ENCODE measurements at regions not wholly inside any gene's neighbourhood (a gene's known extent, or its start where the extent isn't known, plus 50 kb on each side); places are given as distances from the start of the nearest gene placed in this dataset.

- peaks cover 3% of the 10 kb centered on the region for H3K4me1 Mint-ChIP-seq
Measured at GRCh38 chr12:95390932-95391331, 83.0 kb upstream of the METAP2 start.

GRCh38 chr12:95393191-95393790, 80.7 kb upstream of the METAP2 start:
- ChIA-PET CTCF (interaction anchor here (0.6 kb wide), 1 partner anchor 342 kb away, joined by 3 read pairs; no protein-coding TSS in a partner anchor), POLR2A (no interaction called here)
- Mint-ChIP-seq H3K4me1 (peaks cover 12% of the 10 kb centered on the region), H3K9me3 (peaks cover 10% of the 10 kb centered on the region), H3K36me3 (ENCODE audit: low read depth) (peaks cover 2% of the 10 kb centered on the region), H3K27ac (no peak overlapping the region), H3K4me3 (no peak overlapping the region), H3K27me3 (peaks cover 4% of the 10 kb centered on the region)
- no peak for DNase-seq

More at GRCh38 chr12:95390932-95391331, 83.0 kb upstream of the METAP2 start:
- ChIA-PET CTCF (interaction anchor here (0.9 kb wide), 1 partner anchor 148 kb away, joined by 3 read pairs; no protein-coding TSS in a partner anchor), POLR2A (no interaction called here)
- Mint-ChIP-seq H3K27me3 (peaks cover 2% of the 10 kb centered on the region), H3K36me3 (ENCODE audit: low read depth) (peaks cover 2% of the 10 kb centered on the region), H3K9me3 (peaks cover 10% of the 10 kb centered on the region), H3K4me3 (no peak overlapping the region), H3K27ac (no peak overlapping the region)
- no peak for DNase-seq

GRCh38 chr12:95395696-95396095, 78.3 kb upstream of the METAP2 start:
- POLR2A ChIA-PET: interaction anchor here (0.7 kb wide), 1 partner anchor 380 kb away, joined by 3 read pairs; no protein-coding TSS in a partner anchor
- H3K9me3 Mint-ChIP-seq: peaks cover 5% of the 10 kb centered on the region
- CTCF ChIA-PET: interaction anchor here (0.6 kb wide), 1 partner anchor 340 kb away, joined by 3 read pairs; no protein-coding TSS in a partner anchor

GRCh38 chr12:95396849-95397468, 77.0 kb upstream of the METAP2 start:
- POLR2A ChIA-PET: no interaction called here
- Mint-ChIP-seq H3K4me1 (peaks cover 9% of the 10 kb centered on the region), H3K27ac (no peak overlapping the region), H3K27me3 (peaks cover 6% of the 10 kb centered on the region), H3K36me3 (ENCODE audit: low read depth) (peaks cover 2% of the 10 kb centered on the region), H3K9me3 (peaks cover 5% of the 10 kb centered on the region), H3K4me3 (no peak overlapping the region)
- no peak for DNase-seq
- CTCF ChIA-PET: interaction anchor here (0.6 to 1.3 kb wide), 2 partner anchors 10 to 20 kb away, joined by 3 to 5 read pairs; no protein-coding TSS in a partner anchor

More at GRCh38 chr12:95395696-95396095, 78.3 kb upstream of the METAP2 start:
- Mint-ChIP-seq H3K4me3 (no peak overlapping the region), H3K4me1 (peaks cover 9% of the 10 kb centered on the region), H3K27ac (no peak overlapping the region), H3K36me3 (ENCODE audit: low read depth) (peaks cover 2% of the 10 kb centered on the region), H3K27me3 (peaks cover 4% of the 10 kb centered on the region)
- DNase-seq: no peak

- DNase-seq: no peak
- Mint-ChIP-seq H3K4me3 (no peak overlapping the region), H3K9me3 (peaks cover 5% of the 10 kb centered on the region), H3K27ac (no peak overlapping the region), H3K27me3 (peaks cover 6% of the 10 kb centered on the region), H3K36me3 (ENCODE audit: low read depth) (peaks cover 2% of the 10 kb centered on the region), H3K4me1 (peaks cover 9% of the 10 kb centered on the region)
- ChIA-PET CTCF (interaction anchor here (0.6 to 1.3 kb wide), 2 partner anchors 11 to 19 kb away, joined by 3 to 5 read pairs; no protein-coding TSS in a partner anchor), POLR2A (no interaction called here)
Measured at GRCh38 chr12:95397571-95397970, 76.4 kb upstream of the METAP2 start.

- peaks cover 7% of the 10 kb centered on the region for H3K27me3 Mint-ChIP-seq
- CTCF ChIA-PET: no interaction called here
- H3K27ac Mint-ChIP-seq: no peak overlapping the region
- no peaks in the 10 kb centered on the region for H3K9me3 Mint-ChIP-seq
- peaks cover under 1% of the 10 kb centered on the region for H3K4me1 Mint-ChIP-seq
- POLR2A ChIA-PET: no interaction called here
- H3K4me3 Mint-ChIP-seq: no peak overlapping the region
- no peaks in the 10 kb centered on the region for H3K36me3 Mint-ChIP-seq (ENCODE audit: low read depth)
- DNase-seq: no peak
Measured at GRCh38 chr12:95402096-95402495, 71.9 kb upstream of the METAP2 start.

GRCh38 chr12:95408201-95408600, 65.8 kb upstream of the METAP2 start:
- Mint-ChIP-seq H3K4me3 (no peak overlapping the region), H3K4me1 (no peaks in the 10 kb centered on the region), H3K9me3 (no peaks in the 10 kb centered on the region), H3K27me3 (no peaks in the 10 kb centered on the region), H3K27ac (no peak overlapping the region), H3K36me3 (ENCODE audit: low read depth) (no peaks in the 10 kb centered on the region)
- no peak for DNase-seq
- ChIA-PET POLR2A (no interaction called here), CTCF (interaction anchor here (0.6 to 0.7 kb wide), 2 partner anchors 163 to 284 kb away, joined by 3 to 4 read pairs; no protein-coding TSS in a partner anchor)

GRCh38 chr12:95411057-95411456, 62.9 kb upstream of the METAP2 start:
- Mint-ChIP-seq H3K4me3 (no peak overlapping the region), H3K9me3 (no peaks in the 10 kb centered on the region), H3K27ac (no peak overlapping the region), H3K4me1 (no peaks in the 10 kb centered on the region), H3K36me3 (ENCODE audit: low read depth) (no peaks in the 10 kb centered on the region), H3K27me3 (no peaks in the 10 kb centered on the region)
- CTCF ChIA-PET: interaction anchor here (0.7 kb wide), 1 partner anchor 12 kb away, joined by 3 read pairs; no protein-coding TSS in a partner anchor
- DNase-seq: no peak
- POLR2A ChIA-PET: no interaction called here

GRCh38 chr12:95411466-95411865, 62.5 kb upstream of the METAP2 start:
- Mint-ChIP-seq H3K4me3 (no peak overlapping the region), H3K27me3 (no peaks in the 10 kb centered on the region), H3K27ac (no peak overlapping the region), H3K4me1 (no peaks in the 10 kb centered on the region), H3K9me3 (no peaks in the 10 kb centered on the region), H3K36me3 (ENCODE audit: low read depth) (no peaks in the 10 kb centered on the region)
- ChIA-PET POLR2A (no interaction called here), CTCF (interaction anchor here (0.7 kb wide), 1 partner anchor 12 kb away, joined by 3 read pairs; no protein-coding TSS in a partner anchor)
- no peak for DNase-seq

- no peak overlapping the region for H3K4me3 Mint-ChIP-seq
- H3K9me3 Mint-ChIP-seq: no peaks in the 10 kb centered on the region
- CTCF ChIA-PET: interaction anchor here (0.8 kb wide), 1 partner anchor 21 kb away, joined by 3 read pairs; no protein-coding TSS in a partner anchor
- POLR2A ChIA-PET: no interaction called here
- no peak overlapping the region for H3K27ac Mint-ChIP-seq
- H3K27me3 Mint-ChIP-seq: no peaks in the 10 kb centered on the region
- no peaks in the 10 kb centered on the region for H3K36me3 Mint-ChIP-seq (ENCODE audit: low read depth)
- no peaks in the 10 kb centered on the region for H3K4me1 Mint-ChIP-seq
- no peak for DNase-seq
Measured at GRCh38 chr12:95412482-95413311, 61.3 kb upstream of the METAP2 start.

- no peak overlapping the region for H3K4me3 Mint-ChIP-seq
- no peaks in the 10 kb centered on the region for H3K36me3 Mint-ChIP-seq (ENCODE audit: low read depth)
- no peaks in the 10 kb centered on the region for H3K9me3 Mint-ChIP-seq
- H3K27ac Mint-ChIP-seq: no peak overlapping the region
- DNase-seq: no peak
- POLR2A ChIA-PET: no interaction called here
- CTCF ChIA-PET: no interaction called here
- no peaks in the 10 kb centered on the region for H3K4me1 Mint-ChIP-seq
- H3K27me3 Mint-ChIP-seq: no peaks in the 10 kb centered on the region
Measured at GRCh38 chr12:95413576-95413975, 60.4 kb upstream of the METAP2 start.

- H3K9me3 Mint-ChIP-seq: no peaks in the 10 kb centered on the region
- H3K4me3 Mint-ChIP-seq: no peak overlapping the region
- ChIA-PET POLR2A (no interaction called here), CTCF (no interaction called here)
- no peaks in the 10 kb centered on the region for H3K36me3 Mint-ChIP-seq (ENCODE audit: low read depth)
- no peaks in the 10 kb centered on the region for H3K4me1 Mint-ChIP-seq
- no peaks in the 10 kb centered on the region for H3K27me3 Mint-ChIP-seq
- no peak for DNase-seq
- H3K27ac Mint-ChIP-seq: no peak overlapping the region
Measured at GRCh38 chr12:95415451-95415850, 58.5 kb upstream of the METAP2 start.
